ENCODE measurements at regions not wholly inside any gene's neighbourhood (a gene's known extent, or its start where the extent isn't known, plus 50 kb on each side); places are given as distances from the start of the nearest gene placed in this dataset.

GRCh38 chr5:34580983-34581382, 75.1 kb upstream of the RAI14 start:
- H3K9me3 ChIP-seq = no peaks in the 10 kb centered on the region
- no peaks in the 10 kb centered on the region for H3K27me3 ChIP-seq (ENCODE audit: low read depth)
- TF ChIP-seq CTCF (IDR thresholded peaks at IDR 0.05) = no peak
- no peak overlapping the region for H3K4me3 ChIP-seq
- intact Hi-C loops (cut with DNase I) = no loop called here
- no peak overlapping the region for H3K27ac ChIP-seq
- ATAC-seq (no peak), DNase-seq (no peak)
- peaks cover 6% of the 10 kb centered on the region for H3K4me1 ChIP-seq
- H3K36me3 ChIP-seq = no peaks in the 10 kb centered on the region

GRCh38 chr5:34582371-34582770, 73.8 kb upstream of the RAI14 start:
- no peak overlapping the region for H3K4me3 ChIP-seq
- H3K36me3 ChIP-seq = no peaks in the 10 kb centered on the region
- no peak for DNase-seq
- no peak overlapping the region for H3K27ac ChIP-seq
- TF ChIP-seq CTCF (IDR thresholded peaks at IDR 0.05) = no peak
- peaks cover 6% of the 10 kb centered on the region for H3K4me1 ChIP-seq
- intact Hi-C loops (cut with DNase I) = no loop called here
- H3K9me3 ChIP-seq = no peaks in the 10 kb centered on the region
- H3K27me3 ChIP-seq (ENCODE audit: low read depth) = no peaks in the 10 kb centered on the region
- ATAC-seq = no peak

DNA sequence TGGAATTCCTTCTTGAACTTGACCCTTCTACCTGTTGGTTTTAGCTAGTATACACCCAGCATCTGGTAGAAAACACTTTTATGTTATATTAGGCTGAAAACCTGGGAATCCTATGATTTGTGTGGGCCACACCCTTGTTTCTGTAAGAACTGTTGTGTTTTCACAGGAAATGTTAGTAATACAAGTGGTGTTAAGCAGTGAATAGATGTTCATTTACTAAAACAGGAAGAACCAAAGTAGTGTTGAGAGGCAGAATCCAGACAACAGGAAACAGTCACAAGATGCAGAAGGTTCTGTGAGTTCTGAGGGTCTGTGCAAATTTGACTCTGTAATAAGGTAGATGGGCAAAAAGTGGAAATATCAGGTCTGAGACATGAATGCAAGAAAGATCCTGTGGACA, 73.0 kb upstream of the RAI14 start:
- no peaks in the 10 kb centered on the region for H3K36me3 ChIP-seq
- DNase-seq = no peak
- H3K9me3 ChIP-seq = no peaks in the 10 kb centered on the region
- no peaks in the 10 kb centered on the region for H3K27me3 ChIP-seq (ENCODE audit: low read depth)
- ATAC-seq = no peak
- H3K4me3 ChIP-seq = no peak overlapping the region
- TF ChIP-seq CTCF (IDR thresholded peaks at IDR 0.05) = no peak
- intact Hi-C loops (cut with DNase I) = no loop called here
- H3K4me1 ChIP-seq = peaks cover 6% of the 10 kb centered on the region
- no peak overlapping the region for H3K27ac ChIP-seq

GRCh38 chr5:34584165-34584564, 72.0 kb upstream of the RAI14 start:
- intact Hi-C loops (cut with DNase I) = no loop called here
- Histone ChIP-seq H3K27me3 (ENCODE audit: low read depth) (no peaks in the 10 kb centered on the region), H3K4me1 (peaks cover 6% of the 10 kb centered on the region), H3K36me3 (no peaks in the 10 kb centered on the region), H3K4me3 (no peak overlapping the region), H3K27ac (no peak overlapping the region), H3K9me3 (no peaks in the 10 kb centered on the region)
- ATAC-seq (no peak), DNase-seq (no peak)
- TF ChIP-seq CTCF (IDR thresholded peaks at IDR 0.05) = no peak

DNA sequence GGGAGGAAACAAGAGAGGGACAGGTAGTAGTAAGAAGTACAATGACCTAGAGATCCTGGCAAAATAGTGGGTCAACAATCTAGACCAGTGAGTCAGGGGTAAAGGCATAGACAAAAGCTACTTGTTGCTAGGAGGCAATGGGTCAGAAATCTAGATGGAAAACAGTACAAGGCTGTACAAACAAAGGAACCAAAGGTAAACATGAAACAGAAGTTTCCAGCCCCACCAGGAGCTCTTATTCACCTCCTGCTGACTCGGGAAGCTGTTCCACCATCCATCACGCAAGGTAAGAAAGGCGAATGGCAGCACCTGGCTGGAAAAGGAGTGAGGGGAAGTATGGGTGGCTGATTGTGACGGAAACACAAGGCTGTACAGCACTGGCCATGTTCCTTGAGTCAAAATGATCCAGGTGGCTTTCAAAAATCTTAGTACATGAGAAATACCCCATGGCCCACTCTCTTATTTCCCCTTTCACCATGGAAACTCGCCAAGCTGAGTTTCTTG, 70.5 kb upstream of the RAI14 start:
- Histone ChIP-seq H3K27ac (peak overlapping the region; percentile 28), H3K4me1 (peaks cover 6% of the 10 kb centered on the region), H3K4me3 (no peak overlapping the region), H3K27me3 (ENCODE audit: low read depth) (no peaks in the 10 kb centered on the region), H3K36me3 (no peaks in the 10 kb centered on the region), H3K9me3 (no peaks in the 10 kb centered on the region)
- peak; percentile 62 to 69 for ATAC-seq
- intact Hi-C loops (cut with DNase I) = no loop called here
- no peak for TF ChIP-seq CTCF (IDR thresholded peaks at IDR 0.05)
- no peak for DNase-seq
